ENCODE measurements at regions not wholly inside any gene's neighbourhood (a gene's known extent, or its start where the extent isn't known, plus 50 kb on each side); places are given as distances from the start of the nearest gene placed in this dataset.

DNA sequence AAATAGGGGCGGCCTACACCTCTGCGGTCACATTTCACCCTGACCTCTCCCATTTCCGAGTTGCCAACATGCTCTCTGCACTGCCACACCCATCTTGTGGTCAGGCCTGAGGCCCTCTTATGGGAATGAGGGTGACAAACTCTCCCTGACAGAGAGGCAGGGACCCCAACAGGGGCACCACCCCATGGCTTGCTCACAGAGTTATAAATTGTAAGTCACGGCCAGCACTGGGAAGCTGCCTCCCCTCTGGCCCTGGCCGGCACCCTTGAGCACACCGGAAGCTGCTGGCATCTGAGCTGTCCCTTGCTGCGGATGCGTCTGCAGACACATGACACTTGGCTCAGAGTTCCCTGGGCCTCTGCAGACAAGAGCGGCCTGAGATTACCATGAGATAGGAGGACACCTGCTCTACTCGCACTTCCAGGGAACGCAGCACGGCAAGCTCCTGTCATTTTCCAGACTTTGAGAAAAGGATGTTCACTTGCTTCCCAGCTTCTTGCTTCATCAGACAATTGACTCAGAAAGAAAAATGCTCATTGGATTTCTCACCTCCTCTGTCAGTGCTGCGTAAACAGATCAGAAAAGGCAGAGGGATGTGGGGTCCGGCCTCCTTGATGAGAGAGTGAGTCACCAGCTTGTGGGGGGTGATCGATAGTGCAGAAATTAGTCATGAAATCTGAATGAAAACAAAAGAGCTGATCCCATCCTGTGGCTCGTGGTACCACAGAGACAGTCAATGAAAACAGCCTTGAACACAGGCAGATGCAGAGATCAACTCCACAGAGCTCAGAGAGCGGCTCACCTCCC, 269.8 kb downstream of the SYK start:
- DNase-seq (ENCODE audit: low read depth): no peak

DNA sequence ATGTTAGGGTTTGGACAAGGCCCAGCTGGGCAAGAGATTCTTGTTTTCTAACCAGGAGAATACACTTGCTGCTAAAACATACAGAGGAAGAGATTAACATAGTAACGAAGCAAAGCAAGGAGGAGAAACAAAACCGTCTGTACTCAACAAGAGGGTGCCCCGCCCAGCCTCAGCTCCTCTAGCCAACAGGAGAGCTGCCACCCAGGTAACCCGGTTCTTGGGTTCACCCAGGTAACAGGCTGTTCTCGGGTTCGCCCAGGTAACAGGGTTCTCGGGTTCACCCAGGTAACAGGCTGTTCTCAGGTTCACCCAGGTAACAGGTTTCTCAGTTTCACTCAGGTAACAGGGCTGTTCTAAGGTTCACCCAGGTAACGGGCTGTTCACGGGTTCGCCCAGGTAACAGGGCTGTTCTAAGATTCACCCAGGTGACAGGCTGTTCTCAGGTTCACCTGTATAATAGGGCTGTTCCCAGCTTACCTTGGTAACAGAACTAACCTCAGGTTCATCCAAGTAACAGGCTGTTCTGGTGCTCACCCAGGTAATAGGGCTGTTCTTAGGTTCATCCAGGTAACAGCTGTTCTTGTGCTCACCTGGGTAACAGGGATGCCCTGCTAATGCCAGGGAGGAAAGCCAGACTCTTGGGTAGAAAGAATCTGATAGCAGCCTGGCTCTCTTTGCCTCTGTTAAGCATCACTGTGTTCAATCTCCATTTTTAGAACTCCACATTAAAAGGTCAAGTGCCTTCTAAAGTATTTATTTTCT, 271.6 kb downstream of the SYK start:
- no peak for DNase-seq (ENCODE audit: low read depth)

DNA sequence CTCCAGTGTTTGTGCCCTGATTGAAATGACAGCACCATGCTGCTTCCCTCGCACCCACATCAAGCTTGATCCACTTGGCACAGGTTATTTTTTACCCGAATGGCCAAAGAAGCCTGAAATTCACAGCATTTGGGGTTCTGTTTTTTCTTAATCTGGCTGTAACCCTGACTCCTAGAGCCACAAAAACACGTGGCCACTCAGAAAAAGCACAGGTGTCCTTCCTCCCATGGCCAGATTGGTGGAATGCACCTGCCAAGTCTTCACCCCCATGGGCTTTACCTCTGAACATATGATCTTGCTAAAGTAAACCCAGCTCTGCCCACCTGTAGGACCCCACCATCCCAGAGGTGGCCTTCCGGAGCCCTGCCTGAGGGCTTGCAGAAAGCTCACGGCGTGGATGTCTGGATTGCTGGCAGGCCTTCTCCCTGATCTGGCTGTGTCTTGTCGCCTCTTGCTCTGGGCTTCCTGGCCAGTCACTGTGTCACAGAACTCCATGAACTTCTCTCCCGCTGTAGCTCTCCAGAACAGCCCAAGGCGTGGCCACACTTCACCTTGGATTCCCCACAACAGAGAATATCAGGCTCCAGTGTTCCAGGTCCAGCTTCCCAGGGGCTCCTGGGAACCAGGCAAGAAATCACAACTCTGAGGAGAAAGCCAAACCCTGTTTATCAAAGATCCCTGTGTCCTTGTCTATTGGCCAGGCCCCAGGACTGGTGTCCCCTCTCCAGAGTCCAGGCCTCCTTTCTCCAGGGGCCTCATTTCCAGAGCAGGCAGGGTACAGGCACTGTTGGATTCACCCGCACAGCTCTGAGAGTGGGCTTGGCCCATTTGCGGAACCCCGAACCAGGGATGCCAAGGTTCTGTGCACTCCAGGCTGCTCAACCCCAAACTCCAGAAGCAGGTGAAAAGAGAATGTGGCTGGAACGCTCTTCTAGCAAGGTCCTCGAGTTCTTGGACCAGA, 272.5 kb downstream of the SYK start:
- DNase-seq (ENCODE audit: low read depth): no peak

DNA sequence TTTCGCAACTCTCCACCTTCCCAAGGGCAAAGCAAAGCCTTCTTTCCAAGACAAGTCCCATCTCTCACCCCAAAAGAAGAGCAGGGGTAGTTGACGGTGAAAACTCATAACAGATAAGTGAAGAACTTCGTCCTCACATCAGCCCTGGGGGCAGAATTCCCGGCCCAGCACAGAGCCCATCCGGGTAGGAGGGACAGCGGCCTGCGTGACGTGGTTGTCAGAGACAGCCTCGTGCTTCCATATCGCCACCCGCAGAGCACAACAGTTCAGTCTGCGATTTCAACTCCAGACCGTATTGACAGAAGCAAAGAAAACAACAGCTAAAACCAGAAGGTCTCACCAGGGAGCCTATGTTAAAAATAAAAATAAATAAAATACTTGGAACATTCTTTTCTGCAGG, 273.2 kb downstream of the SYK start:
- no peak for DNase-seq (ENCODE audit: low read depth)

DNA sequence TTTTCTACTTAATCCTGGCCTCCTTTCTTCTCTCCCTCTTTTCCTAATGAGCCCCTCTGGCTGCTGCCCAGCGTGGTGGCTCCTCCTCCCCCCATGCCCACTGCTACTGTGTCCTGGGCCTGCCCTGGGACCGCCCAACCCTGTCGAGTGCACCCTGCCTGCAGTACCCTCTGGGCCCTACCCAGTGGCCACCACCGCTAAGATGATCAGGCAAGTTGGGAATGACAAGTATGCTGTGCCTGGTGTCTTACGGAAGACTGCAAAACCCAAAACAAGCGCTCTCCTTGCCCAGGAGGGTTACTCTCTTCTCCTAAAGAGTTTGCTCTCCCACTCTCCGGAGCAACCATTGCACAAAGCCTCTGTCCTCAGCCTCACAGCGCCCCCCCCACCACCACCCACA, 273.7 kb downstream of the SYK start:
- DNase-seq (ENCODE audit: low read depth): no peak

DNA sequence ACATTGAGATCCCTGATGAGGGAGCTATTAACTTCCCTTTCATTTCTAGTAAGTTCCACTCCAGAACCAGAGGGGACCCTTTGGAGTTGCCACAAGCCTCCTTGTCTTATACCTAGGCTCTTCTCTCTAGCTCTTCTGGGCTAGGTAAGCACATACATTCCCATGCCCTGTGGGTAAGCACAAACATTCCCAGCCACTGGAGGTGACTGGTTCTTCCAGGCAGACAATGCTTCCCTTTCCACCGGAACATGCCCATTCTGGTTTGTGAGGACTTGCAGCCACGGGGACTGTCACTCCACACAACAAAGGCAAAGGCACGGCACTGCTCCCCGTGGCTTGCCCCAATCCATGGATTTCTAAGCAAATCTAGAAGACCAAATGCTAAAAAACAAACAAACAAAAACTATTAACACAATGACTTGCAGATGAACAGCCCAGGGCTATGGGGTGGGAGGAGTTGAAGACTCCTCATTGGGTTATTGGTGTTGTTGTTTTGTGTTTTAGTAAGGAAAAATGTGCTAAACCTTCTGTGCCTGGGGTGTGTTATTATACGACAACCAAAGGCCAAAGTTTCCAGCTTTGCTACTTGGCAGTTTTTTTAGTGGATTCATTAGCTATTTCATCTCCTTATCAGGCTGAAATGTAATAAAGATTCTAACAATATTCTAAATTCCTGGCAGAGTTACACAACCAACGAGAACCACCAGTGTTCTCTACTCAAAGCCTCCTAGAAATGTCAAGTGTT, 276.2 kb downstream of the SYK start:
- no peak for DNase-seq (ENCODE audit: low read depth)

DNA sequence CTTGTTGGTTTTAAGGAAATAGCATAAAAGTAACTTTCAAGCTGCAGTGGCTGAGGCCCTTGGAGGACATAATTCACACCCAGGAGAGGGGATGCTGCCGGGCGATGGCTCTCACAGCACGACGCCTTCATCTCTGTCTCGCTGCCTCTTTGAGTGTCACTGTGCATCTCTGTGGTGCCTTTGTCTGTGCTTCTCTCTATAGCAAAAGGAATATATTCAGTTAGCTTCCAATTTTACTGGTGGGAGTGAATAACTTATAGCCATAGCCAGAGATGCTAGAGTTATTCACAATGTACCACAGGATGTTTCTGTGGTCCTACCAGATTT, 276.7 kb downstream of the SYK start:
- no peak for DNase-seq (ENCODE audit: low read depth)

DNA sequence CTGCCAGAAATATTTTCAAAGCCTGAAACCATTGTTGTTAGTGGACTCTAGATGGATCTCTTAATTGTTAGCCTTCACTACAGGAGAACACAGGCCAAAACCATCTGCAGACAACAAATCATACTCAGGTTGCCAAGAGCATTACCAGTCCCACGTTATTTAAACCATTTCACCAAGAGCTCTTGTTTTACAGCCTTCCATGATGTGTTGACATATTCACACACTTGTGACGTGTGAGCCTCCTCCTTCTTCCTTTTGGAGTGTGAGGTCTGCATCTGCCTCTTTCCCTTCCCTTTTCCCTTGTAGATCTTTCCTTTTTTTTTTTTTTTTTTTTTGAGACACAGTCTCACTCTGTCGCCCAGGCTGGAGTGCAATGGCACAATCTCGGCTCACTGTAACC, 279.0 kb downstream of the AUH start:
- no peak for DNase-seq (ENCODE audit: low read depth)

DNA sequence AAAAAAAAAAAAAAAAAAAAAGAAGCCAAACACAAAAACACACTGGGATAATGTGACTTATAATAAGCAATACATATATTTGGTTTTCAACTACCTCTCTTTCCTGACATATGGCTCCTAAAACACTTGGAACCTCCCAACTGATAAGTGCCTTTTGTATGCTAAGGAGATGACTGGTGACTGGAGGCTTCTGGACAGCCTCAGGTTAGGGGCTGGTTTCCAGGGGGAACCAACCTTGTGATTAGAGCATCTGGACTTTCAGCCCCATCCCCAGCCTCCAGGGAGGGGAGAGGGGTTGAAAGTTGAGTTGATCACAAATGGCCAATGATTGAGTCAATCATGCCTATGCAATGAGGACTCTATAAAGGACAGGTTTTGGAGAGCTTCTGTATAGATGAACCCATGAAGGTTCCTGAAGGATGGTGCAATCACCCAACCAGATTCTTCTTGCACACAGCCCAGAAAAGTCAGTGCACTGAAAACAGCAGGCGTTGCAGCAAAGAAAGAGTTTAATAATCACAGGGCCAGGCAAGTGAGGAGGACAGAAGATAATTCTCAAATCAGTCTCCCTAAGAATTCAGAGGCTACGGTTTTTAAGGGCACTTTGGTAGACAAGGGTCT, 276.7 kb downstream of the AUH start:
- no peak for DNase-seq (ENCODE audit: low read depth)

DNA sequence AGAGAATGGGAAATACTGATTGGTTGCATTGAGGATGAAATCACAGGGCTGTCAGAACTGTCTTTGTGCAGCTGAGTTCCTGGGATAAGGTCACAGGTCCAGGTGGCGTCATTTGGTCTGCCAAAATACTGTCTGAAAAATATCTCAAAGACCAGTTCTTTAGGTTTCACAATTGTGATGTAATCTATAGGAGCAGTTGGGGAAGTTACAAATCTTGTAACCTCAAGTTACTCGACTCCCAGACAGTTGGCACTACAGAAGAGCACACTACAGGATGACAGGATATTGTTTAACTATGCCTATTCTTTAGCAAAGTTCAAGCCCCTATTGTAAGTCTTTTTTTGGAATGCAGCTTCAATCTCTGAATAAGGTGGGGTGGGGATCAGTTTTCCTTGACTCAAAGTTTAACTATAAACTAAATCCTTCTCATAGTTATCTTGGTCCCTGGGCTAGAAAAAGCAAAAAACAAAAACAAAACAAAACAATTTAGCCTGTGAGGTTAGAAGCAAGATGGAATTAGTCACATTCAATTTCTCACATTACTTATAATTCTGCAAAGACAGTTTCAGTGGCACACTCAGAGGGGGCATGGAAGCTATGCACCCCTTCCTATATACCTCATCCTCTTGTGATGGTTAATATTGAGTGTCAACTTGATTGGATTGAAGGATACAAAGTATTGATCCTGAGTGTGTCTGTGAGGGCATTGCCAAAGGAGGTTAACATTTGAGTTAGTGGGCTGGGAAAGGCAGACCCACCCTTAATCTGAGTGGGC, 276.0 kb downstream of the AUH start:
- DNase-seq (ENCODE audit: low read depth): no peak

DNA sequence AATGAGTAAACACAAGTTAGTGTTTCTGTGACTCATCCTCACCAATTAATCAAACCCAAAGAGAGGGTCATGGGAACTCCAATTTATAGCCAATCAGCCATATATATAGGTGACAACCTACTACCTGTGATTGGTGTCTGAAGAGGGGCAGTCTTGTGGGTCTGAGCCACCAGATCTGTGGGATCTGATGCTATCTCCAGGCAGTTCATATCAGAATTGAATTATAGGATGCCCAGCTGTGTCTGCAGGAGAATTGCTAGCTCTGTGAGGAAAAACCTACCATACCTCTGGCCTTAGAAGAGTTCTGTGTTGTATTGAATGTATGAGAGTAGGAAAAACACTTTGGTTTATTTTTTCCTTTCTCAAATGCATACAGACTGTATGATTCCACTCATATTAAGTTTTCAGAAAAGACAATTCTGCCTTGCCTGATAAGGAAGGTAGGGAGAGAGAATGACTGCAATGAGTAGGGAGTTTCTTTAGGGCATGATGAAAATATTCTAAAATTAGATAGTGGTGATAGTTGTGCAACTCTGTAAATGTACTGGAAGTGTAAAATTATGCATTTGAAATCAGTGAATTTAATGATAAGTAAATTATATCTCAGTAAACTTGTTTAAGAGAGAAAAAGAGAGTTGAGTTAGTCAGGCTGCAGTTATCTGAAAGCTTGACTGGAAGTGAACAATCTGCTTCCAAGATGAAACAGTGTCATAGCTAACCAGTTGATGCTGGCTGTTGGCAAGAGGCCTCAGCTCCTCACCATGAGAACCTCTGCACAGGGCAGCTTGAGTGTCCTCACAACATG, 274.9 kb downstream of the AUH start:
- no peak for DNase-seq (ENCODE audit: low read depth)

DNA sequence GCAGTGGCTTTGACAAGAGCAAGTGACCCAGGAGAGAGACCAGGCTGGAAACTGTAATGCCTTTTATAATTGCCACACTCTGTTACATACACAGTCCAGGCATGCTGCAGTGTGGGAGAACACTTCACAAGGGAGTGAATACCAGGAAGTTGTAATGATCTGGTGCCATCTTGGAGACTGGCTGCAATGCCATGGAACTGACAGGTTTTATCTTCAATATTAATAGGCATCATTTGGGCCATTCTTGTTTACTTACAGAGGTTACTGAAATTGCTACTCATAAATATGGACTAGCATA, 274.3 kb downstream of the AUH start:
- DNase-seq (ENCODE audit: low read depth): no peak

DNA sequence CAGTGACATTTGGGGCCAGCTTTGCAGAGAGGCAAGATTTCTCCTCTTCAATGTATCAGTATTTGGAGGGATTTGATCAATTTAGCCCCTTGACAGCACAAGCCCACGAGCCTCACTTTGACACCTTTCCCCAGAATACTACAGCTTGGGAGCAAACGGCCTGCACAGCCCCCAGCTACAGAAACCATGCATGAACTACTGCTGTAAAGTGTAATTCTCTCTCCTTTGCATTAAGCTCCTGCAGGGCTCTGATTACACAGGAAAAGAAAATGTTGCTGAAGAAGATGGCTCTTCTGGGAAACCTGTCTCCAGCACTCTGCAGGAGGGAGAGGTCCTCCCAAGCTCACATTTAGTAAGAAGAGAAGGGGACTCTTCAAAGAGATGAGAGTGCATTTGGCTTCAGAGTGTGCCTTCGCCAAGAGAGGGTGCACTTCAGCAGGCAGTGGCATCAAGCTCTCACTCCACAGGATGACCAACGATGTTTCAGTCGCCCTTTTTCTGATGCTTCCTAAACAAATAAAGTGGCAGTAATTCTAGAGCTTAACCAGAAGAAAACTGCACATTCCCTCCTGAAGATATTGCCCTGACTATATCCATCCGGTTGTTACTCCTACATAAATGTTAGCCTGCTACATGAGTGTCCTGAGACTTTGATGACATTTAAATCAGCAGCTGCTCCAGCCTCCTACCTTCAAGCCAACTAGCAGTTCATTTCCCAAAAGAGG, 272.2 kb downstream of the AUH start:
- no peak for DNase-seq (ENCODE audit: low read depth)

DNA sequence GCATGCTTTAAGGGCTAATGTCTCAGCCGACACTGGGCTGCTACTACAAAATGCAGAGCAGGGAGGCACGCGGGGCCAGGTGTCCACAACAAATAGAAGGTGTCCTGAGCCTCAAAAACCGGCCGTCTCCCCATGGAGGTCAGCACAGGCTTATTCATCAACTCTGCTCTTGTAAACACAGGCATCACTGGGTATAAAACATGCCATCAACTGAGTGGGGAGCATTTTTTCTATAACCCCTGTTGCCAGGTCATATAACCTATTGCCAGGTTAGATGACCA, 271.6 kb downstream of the AUH start:
- DNase-seq (ENCODE audit: low read depth): no peak

DNA sequence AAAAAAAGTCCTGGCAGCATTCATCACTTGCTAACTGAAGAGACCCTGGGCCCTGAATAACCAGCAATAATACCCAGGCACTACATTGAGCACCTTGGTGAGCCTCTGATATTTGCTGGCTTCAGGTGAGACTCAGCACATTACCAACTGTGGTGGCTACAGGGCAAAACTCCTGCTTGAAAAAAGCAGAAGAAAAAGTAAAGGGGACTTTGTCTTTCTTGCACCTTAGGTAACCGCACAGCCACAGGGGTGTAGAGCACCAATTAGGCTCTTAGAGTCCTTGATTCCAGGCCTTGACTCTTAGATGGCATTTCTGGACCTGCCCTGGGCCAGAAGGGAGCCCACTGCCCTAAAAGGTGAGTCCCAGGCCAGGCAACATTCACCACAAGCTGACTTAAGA, 269.5 kb downstream of the AUH start:
- no peak for DNase-seq (ENCODE audit: low read depth)

DNA sequence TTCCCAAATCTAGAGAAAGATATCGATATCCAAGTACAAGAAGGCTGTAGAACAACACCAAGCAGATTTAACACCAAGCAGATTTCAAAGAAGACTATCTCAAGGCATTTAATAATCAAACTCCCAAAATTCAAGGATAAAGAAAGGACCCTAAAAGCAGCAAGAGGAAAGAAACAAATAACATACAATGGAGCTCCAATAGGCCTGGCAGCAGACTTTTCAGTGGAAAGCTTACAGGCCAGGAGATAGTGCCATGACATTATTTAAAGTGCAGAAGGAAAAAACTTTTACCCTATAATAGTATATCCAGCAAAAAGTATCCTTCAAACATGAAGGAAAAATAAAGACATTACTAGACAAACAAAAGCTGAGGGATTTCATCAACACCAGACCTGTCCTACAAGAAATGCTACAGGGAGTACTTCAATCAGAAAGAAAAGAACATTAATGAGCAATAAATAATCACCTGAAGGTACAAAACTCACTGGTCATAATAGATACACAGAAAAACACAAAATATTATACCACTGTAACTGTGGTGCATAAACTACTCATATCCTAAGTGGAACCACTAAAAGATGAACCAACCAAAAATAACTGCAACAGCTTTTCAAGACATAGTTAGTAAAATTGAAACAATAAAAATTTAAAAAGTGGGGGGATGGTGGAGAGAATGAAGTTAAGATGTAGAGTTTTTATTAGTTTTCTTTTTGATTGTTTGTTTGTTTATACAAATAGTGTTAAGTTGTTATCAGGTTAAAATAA, 267.2 kb downstream of the AUH start:
- no peak for DNase-seq (ENCODE audit: low read depth)

DNA sequence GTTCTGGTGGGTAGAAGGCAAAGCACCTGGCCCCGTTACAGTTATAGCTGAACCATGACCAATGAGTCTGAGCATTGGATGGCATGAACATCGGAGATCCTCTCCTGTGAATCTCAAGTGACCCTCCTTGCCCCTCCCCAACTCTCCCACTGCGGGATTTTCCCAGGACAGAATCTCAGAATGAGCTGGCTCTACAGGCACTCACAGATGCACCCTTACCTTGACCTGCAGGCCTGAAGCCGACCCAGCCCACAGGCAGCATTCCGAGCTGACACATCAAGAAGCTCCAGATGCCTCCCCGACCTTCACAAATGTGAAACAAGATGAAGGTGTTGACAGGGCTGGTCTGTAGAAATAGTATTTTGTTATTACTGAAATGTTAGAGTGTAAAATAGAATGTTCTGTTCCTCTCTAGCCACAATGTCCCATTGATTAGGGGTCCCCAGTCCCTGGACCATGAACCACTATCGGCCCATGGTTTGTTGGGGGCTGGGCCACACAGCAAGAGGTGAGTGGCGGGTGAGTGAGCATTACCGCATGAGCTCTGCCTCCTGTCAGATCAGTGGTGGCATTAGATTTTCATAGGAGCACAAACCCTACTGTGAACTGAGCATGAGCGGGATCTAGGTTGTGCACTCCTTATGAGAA, 263.4 kb downstream of the AUH start:
- DNase-seq (ENCODE audit: low read depth): no peak

DNA sequence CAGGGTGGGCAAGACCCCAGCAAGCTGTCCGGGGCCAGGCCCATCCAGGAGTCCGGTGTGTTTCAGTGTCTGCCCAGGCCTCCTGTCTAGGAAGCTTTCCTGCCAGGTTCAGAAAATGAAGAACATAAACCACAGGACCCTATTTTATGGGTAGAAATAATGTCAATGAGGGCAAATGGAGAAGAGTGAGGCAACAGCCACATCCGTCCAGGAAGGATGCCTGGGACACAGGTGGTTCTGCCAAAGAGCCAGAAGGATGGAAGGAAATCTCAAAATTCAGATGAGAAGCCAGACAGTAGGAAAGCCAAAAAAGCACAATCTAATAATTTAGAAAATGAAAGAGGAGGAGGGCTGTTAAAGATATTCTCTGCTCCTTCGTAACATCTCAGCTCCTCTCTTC, 262.3 kb downstream of the AUH start:
- no peak for DNase-seq (ENCODE audit: low read depth)
